HG02970 (cell line): ENCODE measurements at regions not wholly inside any gene's neighbourhood (a gene's known extent, or its start where the extent isn't known, plus 50 kb on each side); places are given as distances from the start of the nearest gene placed in this dataset.
"Not testable (repeated sequence)": the region's sequence is repeated elsewhere in the genome, so short reads cannot be mapped to it uniquely, and the experiment has no call there.

ENCODE experiments used
- ATAC-seq: cut with Tn5 transposase; IDR thresholded peaks from one replicate; pipeline ENCODE4 v1.9.1; 2021; ENCODE audit warnings: mild to moderate bottlenecking, moderate library complexity, moderate number of reproducible peaks; ENCODE audit not compliant: unreplicated experiment, low FRiP score

- ATAC-seq = no peak
Observed at GRCh38 chrX:43333543-43333942, 322.6 kb upstream of the MAOA start.

- ATAC-seq = no peak
Observed at GRCh38 chrX:43345166-43345565, 310.9 kb upstream of the MAOA start.

DNA sequence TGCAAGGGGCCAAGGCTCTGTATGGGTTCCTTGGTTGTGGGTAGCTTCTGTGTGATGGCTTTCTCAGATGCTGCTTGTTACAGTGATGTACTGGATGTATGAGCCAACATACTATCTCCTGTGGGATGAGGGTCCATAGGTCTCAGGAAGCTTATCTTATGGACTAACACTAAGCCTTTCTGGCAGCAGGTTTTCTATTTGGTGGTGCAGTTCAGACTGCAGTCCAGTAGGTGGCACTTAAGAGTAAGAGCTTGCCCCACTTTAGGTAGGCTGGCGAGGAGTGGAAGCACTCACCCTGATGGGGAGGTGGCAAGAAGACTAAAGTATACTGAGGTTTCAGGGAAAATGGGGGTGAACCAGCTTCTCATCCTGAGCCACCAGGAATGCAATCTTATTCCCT is 306.7 kb upstream of the MAOA start:
- peak; percentile 66 for ATAC-seq

DNA sequence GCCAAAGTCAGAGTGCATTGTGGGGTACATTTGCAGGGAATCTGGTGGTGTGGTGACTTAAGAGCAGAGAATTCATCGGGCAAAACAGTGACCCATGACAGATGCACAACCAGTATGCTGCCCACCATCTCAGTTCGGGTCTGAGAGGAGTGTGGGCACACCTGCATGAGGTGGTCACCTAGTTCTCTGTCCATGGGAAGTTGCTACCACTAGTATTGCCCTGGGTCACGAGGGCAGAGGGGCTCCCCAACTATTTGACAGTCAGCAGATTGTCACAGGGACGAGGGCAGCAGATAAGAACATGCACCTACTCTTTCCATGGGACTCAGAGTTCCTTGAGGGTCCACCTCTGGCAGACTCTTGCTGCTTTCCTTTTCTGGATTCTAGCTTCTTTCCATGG is 305.2 kb upstream of the MAOA start:
- no peak for ATAC-seq

DNA sequence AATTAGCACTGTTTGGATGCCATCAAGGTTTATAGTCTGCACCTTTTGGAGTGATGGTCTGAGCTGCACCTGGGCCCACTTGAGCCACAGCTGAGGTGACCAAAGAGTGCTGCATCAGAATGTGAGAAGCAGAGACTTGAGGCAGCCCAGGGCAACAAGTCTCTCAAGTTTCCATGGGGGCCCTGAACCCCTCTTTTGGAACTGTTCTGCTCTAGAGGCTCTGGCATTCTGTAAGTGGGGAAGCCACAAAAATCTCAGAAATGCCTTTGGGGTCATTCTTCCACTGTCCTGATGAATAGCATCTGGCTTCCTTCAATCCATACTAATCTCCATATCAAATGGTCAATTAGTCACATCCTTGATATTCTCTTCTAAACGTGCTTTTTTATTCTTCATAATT is 298.4 kb upstream of the MAOA start:
- no peak for ATAC-seq

DNA sequence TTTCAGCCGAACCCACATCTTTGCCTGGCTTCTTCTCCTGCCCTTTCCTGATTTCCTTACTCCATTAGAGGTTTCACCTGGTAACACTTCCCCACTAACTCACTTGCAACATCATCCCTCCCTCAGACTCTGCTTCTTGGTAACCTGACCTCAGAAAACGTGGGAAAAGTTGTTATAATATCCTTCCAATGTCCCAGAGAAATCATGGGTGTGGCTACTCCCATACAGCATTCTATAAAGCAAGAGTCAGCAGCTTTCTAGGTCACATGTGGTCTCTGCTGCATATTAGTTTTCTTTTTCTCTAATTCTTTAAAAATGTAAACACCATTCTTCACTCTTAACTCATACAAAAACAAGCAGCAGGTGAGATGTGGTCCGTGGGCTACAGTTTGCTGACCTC is 283.1 kb upstream of the MAOA start:
- ATAC-seq = no peak

- no peak for ATAC-seq
Observed at GRCh38 chrX:43375136-43375535, 281.0 kb upstream of the MAOA start.

GRCh38 chrX:43380704-43381103 is 275.4 kb upstream of the MAOA start:
- no peak for ATAC-seq

DNA sequence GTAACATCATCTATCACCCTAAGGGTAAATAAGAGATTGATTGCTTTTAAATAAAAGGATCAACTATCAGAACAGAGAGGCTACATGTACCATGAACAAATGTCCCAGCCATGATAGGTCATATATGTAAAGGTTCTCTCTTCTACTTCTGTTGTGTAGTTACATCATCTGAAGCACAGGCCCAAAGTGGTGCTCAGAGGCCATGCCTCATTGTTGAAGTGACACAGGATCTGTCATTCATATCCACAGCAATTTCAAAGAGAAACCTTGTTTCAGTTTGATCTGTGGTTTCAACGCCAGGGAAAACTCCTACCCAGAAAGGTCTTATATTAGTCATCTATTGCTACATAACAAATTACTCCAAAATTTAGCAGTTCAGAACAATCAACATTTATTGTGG is 269.2 kb upstream of the MAOA start:
- ATAC-seq = no peak

DNA sequence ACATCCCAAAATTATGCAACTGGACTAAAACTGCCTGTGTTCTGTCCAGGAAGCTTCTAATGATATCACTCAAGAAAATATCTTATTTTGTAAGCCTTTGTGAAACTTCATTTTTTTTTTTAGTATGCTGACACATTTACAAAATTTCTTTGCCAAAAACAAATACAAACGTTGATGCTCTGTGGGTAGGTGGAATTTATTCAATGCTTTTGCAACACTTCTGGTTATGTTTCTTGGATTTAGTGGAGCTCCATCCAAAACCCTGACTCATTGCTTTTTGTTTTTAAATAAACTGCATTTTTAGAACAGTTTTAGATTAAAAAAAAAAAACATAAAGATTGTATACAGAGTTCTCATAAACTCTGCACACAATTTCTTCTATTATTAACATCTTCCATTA is 250.9 kb upstream of the MAOA start:
- ATAC-seq = no peak

GRCh38 chrX:43423876-43424275 is 232.2 kb upstream of the MAOA start:
- no peak for ATAC-seq

DNA sequence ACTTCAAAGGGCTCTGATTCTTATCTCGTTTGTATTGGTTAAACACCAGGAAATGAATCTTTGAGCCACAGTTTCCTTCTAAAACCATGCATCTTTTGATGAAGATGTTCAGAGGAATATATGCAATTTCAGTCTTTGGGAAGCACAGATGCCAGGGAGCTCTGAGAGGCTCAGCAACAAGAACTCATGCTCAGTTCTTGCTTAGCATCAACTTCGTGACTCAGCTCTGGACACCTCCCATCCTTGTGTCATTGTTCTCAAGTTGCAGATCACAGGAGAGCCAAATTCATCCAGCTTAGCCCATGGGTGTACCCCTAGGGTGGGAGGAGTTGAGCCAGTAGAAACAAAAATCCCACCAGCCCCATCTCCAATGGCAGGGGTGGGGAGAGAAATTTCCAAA is 219.6 kb upstream of the MAOA start:
- ATAC-seq = no peak

DNA sequence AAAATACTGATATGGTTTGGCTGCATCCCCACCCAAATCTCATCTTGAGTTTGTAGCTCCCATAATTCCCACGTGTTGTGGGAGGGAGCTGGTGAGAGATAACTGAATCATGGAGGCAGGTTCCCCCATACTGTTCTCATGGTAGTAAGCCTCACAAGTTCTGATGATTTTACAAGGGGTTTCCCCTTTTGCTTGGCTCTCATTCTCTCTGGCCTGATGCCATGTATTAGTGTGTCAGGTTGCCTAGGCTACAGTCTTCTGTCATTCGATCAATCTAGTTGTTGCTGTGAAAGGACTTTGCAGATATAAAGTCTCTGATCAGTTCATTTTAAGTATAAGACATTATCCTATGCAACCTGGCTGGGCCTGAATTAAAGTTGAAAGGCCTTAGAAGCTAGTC is 209.3 kb upstream of the MAOA start:
- no peak for ATAC-seq

DNA sequence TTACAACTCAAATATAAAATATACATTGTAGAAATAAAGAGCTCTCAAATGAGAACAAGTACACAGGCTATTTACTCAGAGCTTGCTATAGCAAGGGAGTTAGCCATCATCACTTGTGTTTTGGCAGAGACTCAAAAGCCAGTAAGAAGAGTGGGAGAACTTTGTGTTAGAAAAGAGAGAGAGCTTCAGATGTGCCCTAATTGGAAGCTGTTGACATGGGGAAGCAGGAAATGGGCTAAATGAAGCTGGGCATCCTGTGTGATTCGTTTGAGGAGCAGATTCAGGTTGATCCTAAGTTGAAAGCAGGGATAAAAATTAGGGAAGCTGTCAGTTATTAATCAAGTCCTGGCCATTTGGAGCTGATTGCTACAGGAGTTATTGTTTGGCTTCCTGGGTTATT is 207.4 kb upstream of the MAOA start:
- no peak for ATAC-seq

DNA sequence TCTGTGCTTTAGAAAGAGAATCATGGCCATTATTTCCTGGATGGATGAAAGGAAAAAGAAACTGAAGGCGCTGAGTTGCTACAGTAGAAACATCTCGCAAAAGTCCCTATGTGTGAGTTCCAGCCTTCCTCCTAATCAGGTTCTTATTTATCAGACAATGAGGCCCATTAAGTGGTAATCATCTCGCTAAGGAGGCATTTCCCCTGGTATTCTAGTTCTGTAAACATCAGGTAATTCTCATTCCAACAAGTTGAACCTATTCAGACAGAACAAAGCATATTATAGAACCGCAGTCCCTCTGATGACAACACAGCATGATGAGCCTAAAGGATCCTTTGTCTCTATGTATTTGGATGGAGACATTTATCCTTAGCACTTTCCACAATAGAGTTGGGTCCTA is 205.7 kb upstream of the MAOA start:
- no peak for ATAC-seq

DNA sequence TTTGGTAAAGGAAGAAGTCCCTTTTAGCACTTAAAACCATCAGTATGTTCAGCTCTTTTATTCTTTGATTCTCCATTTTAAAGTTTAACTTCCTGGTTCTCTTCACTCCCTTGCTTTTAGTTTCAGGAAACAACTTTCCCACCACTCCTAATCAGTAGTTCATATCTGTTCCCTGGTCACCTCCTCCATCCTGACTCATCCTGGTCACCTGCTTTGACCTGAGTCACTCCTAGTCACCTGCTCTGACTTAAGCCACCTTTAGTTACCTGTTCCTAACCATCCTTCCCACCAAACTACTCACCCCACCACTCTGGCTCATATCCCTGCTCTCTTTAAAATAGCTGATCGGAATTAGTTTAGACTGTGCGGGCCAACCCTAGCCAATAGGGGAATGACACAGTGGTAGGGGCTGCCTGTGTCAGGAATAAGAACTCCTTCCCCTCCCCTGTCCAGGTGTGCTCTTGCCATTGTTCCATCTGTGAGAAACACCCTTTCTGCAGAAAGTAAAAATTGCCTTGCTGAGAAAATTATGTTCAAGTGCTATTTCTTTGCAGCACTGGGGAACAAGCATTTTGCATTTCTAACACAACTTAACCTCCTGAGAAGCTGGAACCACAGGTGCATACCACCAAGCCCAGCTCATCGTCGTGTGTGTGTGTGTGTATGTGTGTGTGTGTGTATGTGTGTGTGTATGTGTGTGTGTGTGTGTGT is 204.0 kb upstream of the MAOA start:
- ATAC-seq = not testable (repeated sequence)

- no peak for ATAC-seq
Observed at GRCh38 chrX:43456063-43456462, 200.0 kb upstream of the MAOA start.

DNA sequence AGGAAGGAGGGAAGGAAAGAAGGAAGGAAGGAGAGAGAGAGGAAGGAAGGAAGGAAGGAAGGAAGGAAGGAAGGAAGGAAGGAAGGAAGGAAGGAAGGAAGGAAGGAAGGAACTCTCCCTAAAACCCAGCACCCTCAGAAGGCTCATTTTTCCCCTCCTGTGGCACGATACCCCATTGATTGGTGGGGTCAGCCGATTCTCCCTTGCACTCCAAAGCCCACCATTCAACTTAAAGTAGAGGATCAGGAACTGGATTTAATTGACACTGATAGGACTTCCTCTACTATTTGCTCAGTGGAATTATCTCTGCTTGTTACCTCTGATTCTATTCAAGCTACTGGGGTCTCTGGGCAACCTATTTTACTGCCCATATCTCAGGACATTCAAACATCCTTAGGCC is 199.2 kb upstream of the MAOA start:
- ATAC-seq = no peak

DNA sequence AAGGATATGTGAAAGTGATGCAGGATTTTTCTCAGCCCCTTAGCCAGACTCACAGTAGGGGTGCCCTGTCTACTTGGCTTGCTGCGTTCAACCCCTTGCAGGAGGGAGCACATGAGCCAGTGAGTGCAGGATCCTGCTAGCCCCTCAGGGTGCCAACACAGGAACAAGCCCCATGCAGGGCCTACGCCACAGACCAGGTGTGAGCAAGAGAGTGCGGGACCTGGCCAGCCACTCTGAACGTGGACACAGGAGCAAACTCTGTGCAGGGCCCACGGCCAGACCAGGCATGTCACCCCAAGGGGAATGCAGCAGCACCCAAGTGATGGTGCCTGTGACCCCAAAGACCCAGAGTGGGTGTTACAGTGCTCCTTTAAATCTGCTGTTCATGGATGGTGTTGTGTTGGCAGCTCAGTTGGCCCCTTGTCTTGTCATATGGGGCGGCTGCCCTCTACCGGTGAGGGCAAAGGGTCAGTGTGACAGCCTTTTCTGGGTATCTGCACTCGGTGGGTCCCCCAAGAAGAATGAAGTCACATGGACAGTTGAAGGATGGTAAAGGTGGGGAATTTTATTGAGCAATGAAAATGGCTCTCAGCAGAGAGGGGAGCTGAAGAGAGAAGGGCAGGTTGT is 188.4 kb upstream of the MAOA start:
- no peak for ATAC-seq

GRCh38 chrX:43469391-43470054 is 186.6 kb upstream of the MAOA start:
- ATAC-seq = no peak

GRCh38 chrX:43474321-43474720 is 181.8 kb upstream of the MAOA start:
- no peak for ATAC-seq

DNA sequence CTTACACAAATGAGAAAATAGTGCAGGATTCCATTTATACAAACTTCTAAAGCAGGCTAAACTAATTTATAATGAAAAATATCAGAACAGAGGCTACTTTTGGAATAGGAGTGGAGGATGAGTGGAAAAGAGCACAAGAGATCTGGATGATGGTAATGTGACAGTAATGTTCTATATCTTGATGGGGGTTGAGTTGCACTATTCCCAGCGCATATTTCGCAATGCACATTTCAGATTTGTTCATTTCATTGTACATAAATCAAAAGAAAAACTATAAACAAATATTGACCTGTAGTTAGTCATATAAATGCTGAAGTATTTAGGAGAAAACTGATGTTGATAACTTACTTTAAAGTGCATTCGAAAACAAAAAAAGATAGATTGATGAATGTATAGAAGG is 177.0 kb upstream of the MAOA start:
- no peak for ATAC-seq
